HepG2 (cell line): ENCODE measurements at regions not wholly inside any gene's neighbourhood (a gene's known extent, or its start where the extent isn't known, plus 50 kb on each side); places are given as distances from the start of the nearest gene placed in this dataset.

Experiments used
- BCL6 ChIP-seq: IDR thresholded peaks from 2 replicates; pipeline ENCODE4 v1.6.1; 2016; ENCODE audit warnings: missing genetic modification reagents, missing compliant biosample characterization
- CEBPG ChIP-seq: IDR thresholded peaks from 2 replicates; pipeline ENCODE4 v1.6.1; 2016
- EED ChIP-seq: sonication (generic); formaldehyde crosslinking; IDR thresholded peaks from 2 replicates; pipeline ENCODE4 v1.5.0; 2020; ENCODE audit warnings: mild to moderate bottlenecking, missing genetic modification reagents
- ERF ChIP-seq: IDR thresholded peaks from 2 replicates; pipeline ENCODE4 v1.6.1; 2018; ENCODE audit warnings: missing biosample characterization, missing genetic modification reagents
- HDAC2 ChIP-seq: sonication (generic); formaldehyde crosslinking; IDR thresholded peaks from 2 replicates; pipeline ENCODE4 v1.4.0; 2020; ENCODE audit warnings: missing genetic modification reagents
- HNRNPK ChIP-seq: fragments of 200-400 bp; formaldehyde crosslinking; IDR thresholded peaks from 2 replicates; pipeline ENCODE4 v1.6.1; 2018; ENCODE audit warnings: low read length, low read depth, moderate library complexity, mild to moderate bottlenecking; ENCODE audit not compliant: poor library complexity, severe bottlenecking
- LCORL ChIP-seq, 2 experiments: fragments of 450-650 bp in 1 of 2; sonication (generic) in 1 of 2; formaldehyde crosslinking in 1 of 2; IDR thresholded peaks; 2 replicates each; pipeline versions ENCODE4 v1.5.0 to v1.6.1; 2017 to 2020; ENCODE audit warnings: antibody characterized with exemption in 1 of 2, missing genetic modification reagents in 1 of 2
- MED8 ChIP-seq: sonication (generic); formaldehyde crosslinking; IDR thresholded peaks from 2 replicates; pipeline ENCODE4 v1.8.1; 2023; ENCODE audit warnings: mild to moderate bottlenecking, missing genetic modification reagents; ENCODE audit not compliant: insufficient replicate concordance
- NR1H2 ChIP-seq: sonication (generic); formaldehyde crosslinking; IDR thresholded peaks from 2 replicates; pipeline ENCODE4 v1.8.1; 2022; ENCODE audit warnings: low read depth, missing genetic modification reagents, borderline replicate concordance
- RAD21 ChIP-seq: fragments of 450-650 bp; formaldehyde crosslinking; IDR thresholded peaks from 2 replicates; pipeline ENCODE4 v1.5.0; 2020; ENCODE audit warnings: mild to moderate bottlenecking
- TCF12 ChIP-seq, 2 experiments: fragments of 450-650 bp in 1 of 2; sonication (generic) in 1 of 2; formaldehyde crosslinking in 1 of 2; IDR thresholded peaks; 2 replicates each; pipeline versions ENCODE4 v1.6.1 to v1.8.0; 2017 to 2022; ENCODE audit warnings: antibody characterized with exemption in 1 of 2, mild to moderate bottlenecking in 1 of 2, missing genetic modification reagents in 1 of 2, moderate library complexity in 1 of 2
- TSC22D2 ChIP-seq: sonication (generic); formaldehyde crosslinking; IDR thresholded peaks from 2 replicates; pipeline ENCODE4 v1.5.1; 2020; ENCODE audit warnings: missing genetic modification reagents, mild to moderate bottlenecking, borderline replicate concordance
- ZBTB26 ChIP-seq: IDR thresholded peaks from 2 replicates; pipeline ENCODE4 v1.6.1; 2016; ENCODE audit warnings: missing compliant biosample characterization, missing genetic modification reagents, borderline replicate concordance
- ZNF317 ChIP-seq: sonication (generic); formaldehyde crosslinking; IDR thresholded peaks from 2 replicates; pipeline ENCODE4 v1.5.0; 2020; ENCODE audit warnings: mild to moderate bottlenecking, missing genetic modification reagents
- ZNF552 ChIP-seq: sonication (generic); formaldehyde crosslinking; IDR thresholded peaks from 2 replicates; pipeline ENCODE4 v1.9.0; 2022; ENCODE audit warnings: missing genetic modification reagents, mild to moderate bottlenecking, borderline replicate concordance
- ZNF564 ChIP-seq: sonication (generic); formaldehyde crosslinking; IDR thresholded peaks from 2 replicates; pipeline ENCODE4 v1.8.1; 2023; ENCODE audit warnings: mild to moderate bottlenecking, missing genetic modification reagents
- ZNF678 ChIP-seq: sonication (generic); formaldehyde crosslinking; IDR thresholded peaks from 2 replicates; pipeline ENCODE4 v1.4.0; 2020; ENCODE audit warnings: mild to moderate bottlenecking, missing genetic modification reagents
- ZNF7 ChIP-seq: IDR thresholded peaks from 2 replicates; pipeline ENCODE4 v1.6.1; 2016; ENCODE audit warnings: missing biosample characterization, missing genetic modification reagents
- ZNF709 ChIP-seq: sonication (generic); formaldehyde crosslinking; IDR thresholded peaks from 2 replicates; pipeline ENCODE4 v1.5.0; 2020; ENCODE audit warnings: mild to moderate bottlenecking, missing genetic modification reagents
- TF ChIP-seq, protein P1 (sequence below): sonication (generic); formaldehyde crosslinking; IDR thresholded peaks from 2 replicates; pipeline ENCODE4 v1.4.0; 2020; ENCODE audit warnings: mild to moderate bottlenecking, low read depth, missing genetic modification reagents
- TF ChIP-seq, protein P2 (sequence below): sonication (generic); formaldehyde crosslinking; IDR thresholded peaks from 2 replicates; pipeline ENCODE4 v1.5.0; 2020; ENCODE audit warnings: missing genetic modification reagents, mild to moderate bottlenecking, borderline replicate concordance

DNA sequence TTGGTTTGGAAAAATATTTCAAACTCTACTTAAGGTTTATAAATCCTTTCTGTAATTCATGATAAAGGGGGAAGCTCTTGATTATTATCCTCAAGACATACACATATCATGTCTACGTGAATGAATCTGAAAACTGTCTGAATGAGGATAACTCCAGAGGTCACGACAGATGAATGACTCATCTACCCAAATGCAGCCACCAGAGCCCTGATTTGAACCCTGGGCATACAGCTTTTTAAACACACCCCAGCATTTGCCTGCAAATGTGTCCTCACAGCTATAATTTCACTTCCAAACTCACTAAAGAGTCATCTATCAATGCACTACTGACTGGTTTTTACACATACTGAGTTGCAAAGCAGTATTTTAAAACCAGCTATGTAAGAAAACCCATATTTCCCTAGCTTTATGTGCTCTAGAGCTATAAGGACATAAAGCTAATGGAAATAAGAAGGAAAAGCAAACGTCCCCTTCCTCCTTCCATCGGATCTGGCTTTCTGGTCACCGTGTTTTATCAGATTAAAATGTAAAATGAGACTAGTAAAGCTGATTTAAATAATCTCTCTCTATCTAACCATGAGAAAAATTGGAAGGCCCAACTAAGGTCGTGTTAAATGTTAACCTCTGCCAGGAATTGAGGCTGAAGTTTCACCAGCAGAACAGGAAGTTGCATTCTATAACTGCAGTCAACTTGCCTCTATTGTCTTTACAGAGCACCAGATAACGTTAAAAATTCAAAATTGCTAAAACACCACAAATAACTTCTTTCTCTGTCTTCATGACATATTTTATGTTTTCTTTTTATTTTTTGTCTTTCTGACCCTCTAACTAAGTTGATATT is 63.1 kb upstream of the SPP1 start (continued):
- TF ChIP-seq, protein P1, sequence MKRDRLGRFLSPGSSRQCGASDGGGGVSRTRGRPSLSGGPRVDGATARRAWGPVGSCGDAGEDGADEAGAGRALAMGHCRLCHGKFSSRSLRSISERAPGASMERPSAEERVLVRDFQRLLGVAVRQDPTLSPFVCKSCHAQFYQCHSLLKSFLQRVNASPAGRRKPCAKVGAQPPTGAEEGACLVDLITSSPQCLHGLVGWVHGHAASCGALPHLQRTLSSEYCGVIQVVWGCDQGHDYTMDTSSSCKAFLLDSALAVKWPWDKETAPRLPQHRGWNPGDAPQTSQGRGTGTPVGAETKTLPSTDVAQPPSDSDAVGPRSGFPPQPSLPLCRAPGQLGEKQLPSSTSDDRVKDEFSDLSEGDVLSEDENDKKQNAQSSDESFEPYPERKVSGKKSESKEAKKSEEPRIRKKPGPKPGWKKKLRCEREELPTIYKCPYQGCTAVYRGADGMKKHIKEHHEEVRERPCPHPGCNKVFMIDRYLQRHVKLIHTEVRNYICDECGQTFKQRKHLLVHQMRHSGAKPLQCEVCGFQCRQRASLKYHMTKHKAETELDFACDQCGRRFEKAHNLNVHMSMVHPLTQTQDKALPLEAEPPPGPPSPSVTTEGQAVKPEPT, result no peak
- no peak for TF ChIP-seq EED (CRISPR knock-in tag)
- no peak for TF ChIP-seq ZBTB26 (CRISPR knock-in tag)
- no peak for TF ChIP-seq HDAC2 (CRISPR knock-in tag)
- peak; percentile 80 for TF ChIP-seq CEBPG
- TF ChIP-seq ZNF552, result no peak
- TF ChIP-seq NR1H2 (CRISPR knock-in tag), result no peak
- TF ChIP-seq RAD21 (CRISPR knock-in tag), result no peak
- TF ChIP-seq TCF12 (IDR thresholded peaks at IDR 0.05), result no peak
- no peak for TF ChIP-seq TCF12 (CRISPR knock-in tag; IDR thresholded peaks at IDR 0.05)
- TF ChIP-seq LCORL (IDR thresholded peaks at IDR 0.05), result no peak
- TF ChIP-seq LCORL (CRISPR knock-in tag; IDR thresholded peaks at IDR 0.05), result 0 out of 2 replicates have a peak, but pooled peaks have one; percentile 16
- no peak for TF ChIP-seq ZNF7 (CRISPR knock-in tag)
- no peak for TF ChIP-seq MED8 (CRISPR knock-in tag)
- TF ChIP-seq BCL6, result 0 out of 2 replicates have a peak, but pooled peaks have one; percentile 19
- no peak for TF ChIP-seq ERF (CRISPR knock-in tag)
- TF ChIP-seq ZNF317, result no peak
- no peak for TF ChIP-seq ZNF678
- TF ChIP-seq, protein P2, sequence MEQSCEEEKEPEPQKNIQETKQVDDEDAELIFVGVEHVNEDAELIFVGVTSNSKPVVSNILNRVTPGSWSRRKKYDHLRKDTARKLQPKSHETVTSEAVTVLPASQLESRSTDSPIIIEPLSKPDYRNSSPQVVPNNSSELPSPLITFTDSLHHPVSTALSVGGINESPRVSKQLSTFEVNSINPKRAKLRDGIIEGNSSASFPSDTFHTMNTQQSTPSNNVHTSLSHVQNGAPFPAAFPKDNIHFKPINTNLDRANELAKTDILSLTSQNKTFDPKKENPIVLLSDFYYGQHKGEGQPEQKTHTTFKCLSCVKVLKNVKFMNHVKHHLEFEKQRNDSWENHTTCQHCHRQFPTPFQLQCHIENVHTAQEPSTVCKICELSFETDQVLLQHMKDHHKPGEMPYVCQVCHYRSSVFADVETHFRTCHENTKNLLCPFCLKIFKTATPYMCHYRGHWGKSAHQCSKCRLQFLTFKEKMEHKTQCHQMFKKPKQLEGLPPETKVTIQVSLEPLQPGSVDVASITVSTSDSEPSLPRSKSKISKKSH (CRISPR knock-in tag), result no peak
- no peak for TF ChIP-seq ZNF564 (CRISPR knock-in tag)
- TF ChIP-seq ZNF709 (CRISPR knock-in tag), result no peak
- no peak for TF ChIP-seq HNRNPK
- TF ChIP-seq TSC22D2 (CRISPR knock-in tag), result no peak
